GM21528 (cell line): ENCODE measurements at regions not wholly inside any gene's neighbourhood (a gene's known extent, or its start where the extent isn't known, plus 50 kb on each side); places are given as distances from the start of the nearest gene placed in this dataset.
"Not testable (repeated sequence)": the region's sequence is repeated elsewhere in the genome, so short reads cannot be mapped to it uniquely, and the experiment has no call there.

Experiments used
- ATAC-seq: cut with Tn5 transposase; IDR thresholded peaks from one replicate; pipeline ENCODE4 v1.9.1; 2021; ENCODE audit warnings: mild to moderate bottlenecking, moderate library complexity; ENCODE audit not compliant: unreplicated experiment, low FRiP score

GRCh38 chr14:50014809-50015430, 101.5 kb downstream of the VCPKMT start:
- no peak for ATAC-seq

GRCh38 chr14:50015716-50016115, 100.7 kb downstream of the VCPKMT start:
- no peak for ATAC-seq

GRCh38 chr14:50018201-50018932, 98.0 kb downstream of the VCPKMT start:
- ATAC-seq: no peak

- no peak for ATAC-seq
Observed at GRCh38 chr14:50018933-50019210, 97.5 kb downstream of the VCPKMT start.

- no peak for ATAC-seq
Observed at GRCh38 chr14:50020184-50020583, 96.2 kb downstream of the VCPKMT start.

- no peak for ATAC-seq
Observed at GRCh38 chr14:50020799-50021198, 95.6 kb downstream of the VCPKMT start.

GRCh38 chr14:50021261-50022031, 94.9 kb downstream of the VCPKMT start:
- no peak for ATAC-seq

- ATAC-seq: no peak
Observed at GRCh38 chr14:50022661-50023060, 93.7 kb downstream of the VCPKMT start.

- no peak for ATAC-seq
Observed at GRCh38 chr14:50023671-50024490, 92.5 kb downstream of the VCPKMT start.

- no peak for ATAC-seq
Observed at GRCh38 chr14:50025073-50025472, 91.3 kb downstream of the VCPKMT start.

GRCh38 chr14:50025776-50026175, 90.6 kb downstream of the VCPKMT start:
- ATAC-seq: no peak

- no peak for ATAC-seq
Observed at GRCh38 chr14:50026396-50026795, 90.0 kb downstream of the VCPKMT start.

GRCh38 chr14:50027816-50028215, 88.6 kb downstream of the VCPKMT start:
- no peak for ATAC-seq

- no peak for ATAC-seq
Observed at GRCh38 chr14:50028458-50028857, 87.9 kb downstream of the VCPKMT start.

GRCh38 chr14:50030036-50030435, 86.3 kb downstream of the VCPKMT start:
- no peak for ATAC-seq

- ATAC-seq: not testable (repeated sequence)
Observed at GRCh38 chr14:50030911-50031310, 85.5 kb downstream of the VCPKMT start.

- no peak for ATAC-seq
Observed at GRCh38 chr14:50031602-50032313, 84.6 kb downstream of the VCPKMT start.

- not testable (repeated sequence) for ATAC-seq
Observed at GRCh38 chr14:50032462-50033167, 83.8 kb downstream of the VCPKMT start.

- ATAC-seq: no peak
Observed at GRCh38 chr14:50035214-50035613, 81.2 kb downstream of the VCPKMT start.

GRCh38 chr14:50036211-50036610, 80.2 kb downstream of the VCPKMT start:
- ATAC-seq: no peak
